HUES64 (cell line): ENCODE measurements at regions not wholly inside any gene's neighbourhood (a gene's known extent, or its start where the extent isn't known, plus 50 kb on each side); places are given as distances from the start of the nearest gene placed in this dataset.

Source experiments
- H3K27ac ChIP-seq: 2 replicates; pipeline ENCODE4 v1.7.0; 2013; ENCODE audit warnings: low read depth, low read length, inconsistent platforms
- H3K27me3 ChIP-seq: 2 replicates; pipeline ENCODE4 v1.6.1; 2013; ENCODE audit warnings: mild to moderate bottlenecking, low read length; ENCODE audit not compliant: insufficient read depth
- H3K36me3 ChIP-seq: 2 replicates; pipeline ENCODE4 v1.6.1; 2013; ENCODE audit warnings: mild to moderate bottlenecking, low read length; ENCODE audit not compliant: insufficient read depth
- H3K4me1 ChIP-seq: 2 replicates; pipeline ENCODE4 v1.6.1; 2013; ENCODE audit warnings: mild to moderate bottlenecking, low read length, moderate library complexity; ENCODE audit not compliant: insufficient read depth
- H3K4me3 ChIP-seq: 2 replicates; pipeline ENCODE4 v1.5.1; 2013; ENCODE audit warnings: mild to moderate bottlenecking, low read length, moderate library complexity
- H3K9ac ChIP-seq: 2 replicates; pipeline ENCODE4 v1.6.1; 2013; ENCODE audit warnings: mild to moderate bottlenecking, low read depth, low read length
- H3K9me3 ChIP-seq: 2 replicates; pipeline ENCODE4 v1.6.1; 2013; ENCODE audit warnings: low read depth, low read length; ENCODE audit not compliant: insufficient read depth
- WGBS: fragments of 150-250, 120-280 bp; methylation state at CpG from one replicate; pipeline ENCODE4 v1.1.7; 2013; ENCODE audit warnings: missing lambda C conversion rate; 5-methylcytosine and 5-hydroxymethylcytosine counted together

DNA sequence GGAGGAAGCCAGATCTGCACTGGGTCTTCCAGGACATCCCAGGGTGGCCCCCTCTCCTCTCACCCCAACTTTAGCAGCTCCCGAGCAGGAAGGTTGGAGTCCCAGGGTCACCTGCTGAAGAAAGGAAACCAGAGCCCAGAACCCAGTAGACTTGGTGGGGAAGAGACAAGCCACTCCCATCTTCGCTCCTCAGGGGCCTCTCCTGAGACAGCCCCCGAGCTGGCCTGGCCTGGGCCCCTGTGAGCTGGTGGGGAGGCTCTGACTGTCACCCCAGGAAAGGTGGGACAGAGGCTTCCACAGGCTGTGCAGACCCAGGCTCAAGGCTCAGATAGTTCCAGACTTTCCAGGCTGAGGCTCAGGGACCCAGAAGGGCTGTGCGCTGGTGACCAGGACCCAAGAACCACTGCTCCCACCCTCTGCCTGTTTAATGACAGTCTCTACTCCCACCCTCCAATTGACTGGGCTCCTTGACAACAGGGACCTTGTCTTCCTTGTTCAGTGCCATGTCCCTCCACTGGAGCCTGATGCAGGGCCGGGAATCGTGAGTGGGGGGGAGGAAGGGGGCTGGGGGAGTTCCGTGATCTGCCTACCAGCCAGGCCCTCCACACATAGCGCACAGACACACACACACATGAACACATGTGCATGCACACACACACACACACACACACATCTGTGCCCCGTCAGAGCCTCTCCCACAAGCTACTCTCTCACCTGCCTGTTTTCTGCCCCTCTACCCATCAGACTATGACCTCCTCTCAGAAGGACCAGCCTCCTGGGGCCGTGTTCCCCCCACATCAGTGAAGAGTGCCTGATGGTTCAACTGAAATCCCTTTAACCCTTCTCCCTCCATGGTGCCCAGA is 401.2 kb downstream of the MATN1 start:
- H3K27me3 ChIP-seq, result no peaks in the 10 kb centered on the region
- no peaks in the 10 kb centered on the region for H3K36me3 ChIP-seq
- WGBS, result 92% methylated on average over 7 of the region's 10 CpGs
- no peaks in the 10 kb centered on the region for H3K9me3 ChIP-seq
- no peak overlapping the region for H3K27ac ChIP-seq
- no peaks in the 10 kb centered on the region for H3K4me1 ChIP-seq
- no peak overlapping the region for H3K9ac ChIP-seq
- no peak overlapping the region for H3K4me3 ChIP-seq

- Histone ChIP-seq H3K9me3 (no peaks in the 10 kb centered on the region), H3K9ac (no peak overlapping the region), H3K27me3 (no peaks in the 10 kb centered on the region), H3K4me1 (no peaks in the 10 kb centered on the region), H3K4me3 (no peak overlapping the region), H3K27ac (no peak overlapping the region), H3K36me3 (no peaks in the 10 kb centered on the region)
- WGBS, result 85% methylated on average over 13 of the region's 13 CpGs
Observed at GRCh38 chr1:30321246-30321910, 402.0 kb downstream of the MATN1 start.

DNA sequence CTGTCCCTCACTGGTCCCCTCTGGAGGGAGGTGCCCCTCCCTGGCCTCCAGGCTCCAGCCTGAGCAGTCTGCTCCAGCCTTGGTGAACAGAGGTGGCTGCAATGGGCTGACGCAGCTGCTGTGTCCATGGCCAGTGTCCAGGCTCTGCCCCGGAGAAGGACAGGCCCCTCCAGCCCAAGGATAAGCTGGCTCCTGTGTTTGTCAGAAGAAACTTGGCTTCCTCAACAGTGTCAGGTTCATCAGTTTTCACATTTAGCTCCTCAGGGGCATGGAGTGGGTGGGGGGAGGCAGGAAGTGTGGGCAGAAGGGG is 402.8 kb downstream of the MATN1 start:
- H3K36me3 ChIP-seq, result no peaks in the 10 kb centered on the region
- WGBS, result 87% methylated on average over 2 of the region's 2 CpGs
- H3K27ac ChIP-seq, result no peak overlapping the region
- no peaks in the 10 kb centered on the region for H3K9me3 ChIP-seq
- H3K9ac ChIP-seq, result no peak overlapping the region
- H3K4me3 ChIP-seq, result no peak overlapping the region
- no peaks in the 10 kb centered on the region for H3K27me3 ChIP-seq
- H3K4me1 ChIP-seq, result no peaks in the 10 kb centered on the region

DNA sequence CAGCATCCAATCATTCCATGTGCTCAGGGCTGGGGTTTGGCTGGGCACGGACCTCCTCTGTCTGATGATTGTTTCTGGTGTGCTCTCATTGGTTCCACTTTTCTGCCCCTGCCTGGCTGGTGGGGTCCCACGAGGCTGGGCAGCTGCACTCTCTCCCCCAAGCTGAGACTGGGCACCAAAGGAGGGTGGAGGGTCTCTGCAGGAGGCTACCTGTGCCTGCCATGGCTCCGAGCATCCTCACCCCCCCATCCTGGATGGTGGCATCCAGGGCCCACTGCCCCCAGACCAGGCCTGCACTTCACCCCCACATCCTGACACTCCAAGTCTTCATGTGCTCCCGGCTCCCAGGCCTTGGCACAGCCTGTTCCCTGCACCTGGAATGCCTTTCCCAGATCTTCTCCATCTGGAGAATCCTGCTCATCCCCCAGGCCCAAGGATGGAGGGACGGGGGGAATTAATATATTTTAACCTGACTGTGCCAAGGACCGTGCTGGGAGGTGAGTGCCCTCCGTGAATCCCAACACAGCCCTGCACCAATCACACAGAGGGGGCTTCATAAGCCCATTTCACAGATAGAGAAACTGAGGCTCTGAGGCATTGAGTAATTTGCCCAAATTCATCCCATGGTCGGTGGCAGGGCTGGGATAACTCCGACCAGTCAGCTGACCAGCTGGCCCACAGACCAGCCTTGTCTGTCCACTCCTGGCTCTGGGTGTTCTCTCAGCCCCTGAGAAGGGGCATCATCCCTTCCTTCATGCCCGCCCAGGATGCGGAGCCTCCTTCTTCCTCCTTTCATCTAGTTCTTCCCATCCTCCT is 403.4 kb downstream of the MATN1 start:
- Histone ChIP-seq H3K4me3 (no peak overlapping the region), H3K9ac (no peak overlapping the region), H3K4me1 (no peaks in the 10 kb centered on the region), H3K9me3 (no peaks in the 10 kb centered on the region), H3K27me3 (no peaks in the 10 kb centered on the region), H3K36me3 (no peaks in the 10 kb centered on the region), H3K27ac (no peak overlapping the region)
- WGBS, result 91% methylated on average over 11 of the region's 11 CpGs

DNA sequence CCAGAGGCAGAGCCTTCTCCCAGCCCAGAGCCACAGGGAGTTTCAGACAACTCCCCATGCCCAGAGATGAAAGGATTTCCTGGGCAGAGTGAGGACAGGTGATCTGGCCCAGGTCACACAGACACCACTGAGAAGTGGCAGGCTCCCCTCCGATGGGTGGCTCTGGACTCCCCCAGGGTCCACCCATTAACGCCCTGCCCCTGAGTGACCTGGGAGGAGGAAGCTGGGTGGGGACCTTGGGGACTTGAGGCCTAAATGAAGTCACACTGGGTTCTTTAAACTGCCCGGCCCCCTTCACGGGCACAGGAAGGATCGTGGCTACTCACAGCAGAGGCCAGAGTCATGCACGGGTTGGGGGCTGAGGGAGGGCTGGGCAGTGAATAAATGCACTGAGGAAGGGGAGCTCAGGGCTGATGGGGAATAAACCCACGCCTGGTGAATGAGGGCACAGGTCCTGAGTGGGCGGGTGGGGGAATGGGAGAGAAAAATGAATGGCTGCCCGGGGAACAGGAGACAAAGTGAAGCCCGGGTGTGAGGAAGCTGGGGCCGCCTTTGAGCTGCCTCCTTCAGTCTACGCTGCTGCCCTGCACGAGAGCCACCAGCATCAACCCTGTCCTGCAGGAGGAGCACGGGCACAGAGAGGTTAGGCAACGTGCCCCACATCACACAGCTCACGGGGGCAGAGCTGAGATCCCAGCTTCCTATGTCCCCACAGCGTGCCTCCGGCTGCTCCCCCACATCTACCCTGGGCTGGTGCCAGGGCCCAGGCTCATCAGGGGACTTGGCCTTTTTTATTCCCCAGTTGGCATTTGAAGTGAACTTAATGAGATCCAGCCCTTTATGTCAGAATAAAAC is 404.3 kb downstream of the MATN1 start:
- H3K9ac ChIP-seq, result no peak overlapping the region
- no peaks in the 10 kb centered on the region for H3K9me3 ChIP-seq
- H3K36me3 ChIP-seq, result no peaks in the 10 kb centered on the region
- WGBS, result 87% methylated on average over 18 of the region's 18 CpGs
- no peak overlapping the region for H3K27ac ChIP-seq
- no peaks in the 10 kb centered on the region for H3K27me3 ChIP-seq
- H3K4me3 ChIP-seq, result no peak overlapping the region
- no peaks in the 10 kb centered on the region for H3K4me1 ChIP-seq

- Histone ChIP-seq H3K27ac (no peak overlapping the region), H3K4me1 (no peaks in the 10 kb centered on the region)
Observed at GRCh38 chr1:30318413-30318812, 405.0 kb downstream of the MATN1 start.

GRCh38 chr1:30317921-30318320 is 405.5 kb downstream of the MATN1 start:
- Histone ChIP-seq H3K27me3 (no peaks in the 10 kb centered on the region), H3K9me3 (no peaks in the 10 kb centered on the region), H3K9ac (no peak overlapping the region), H3K36me3 (no peaks in the 10 kb centered on the region), H3K4me1 (no peaks in the 10 kb centered on the region), H3K27ac (no peak overlapping the region), H3K4me3 (no peak overlapping the region)
- 81% methylated on average over 8 of the region's 8 CpGs for WGBS

More at GRCh38 chr1:30318413-30318812, 405.0 kb downstream of the MATN1 start:
- Histone ChIP-seq H3K9ac (no peak overlapping the region), H3K36me3 (no peaks in the 10 kb centered on the region), H3K27me3 (no peaks in the 10 kb centered on the region), H3K9me3 (no peaks in the 10 kb centered on the region), H3K4me3 (no peak overlapping the region)
- WGBS, result 63% methylated on average over 8 of the region's 8 CpGs

DNA sequence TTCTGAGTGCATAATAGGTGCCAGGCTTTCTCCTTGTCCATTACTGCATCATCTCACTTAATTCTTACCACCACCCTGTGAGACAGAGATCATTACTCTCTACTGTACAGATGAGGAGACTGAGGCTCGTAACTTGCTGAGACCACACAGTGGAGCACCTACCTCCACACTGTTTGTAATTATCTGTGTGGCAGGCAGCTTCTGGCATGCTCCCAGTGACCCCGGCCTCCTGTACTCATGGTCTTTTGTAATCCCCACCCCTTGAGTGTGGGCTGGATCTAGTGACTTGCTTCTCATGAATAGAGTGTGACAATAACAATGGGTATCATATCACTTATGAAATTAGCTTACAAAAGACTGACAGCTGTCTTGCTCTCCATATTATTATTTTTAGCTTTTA is 407.3 kb downstream of the MATN1 start:
- H3K9ac ChIP-seq, result no peak overlapping the region
- H3K27me3 ChIP-seq, result no peaks in the 10 kb centered on the region
- H3K4me3 ChIP-seq, result no peak overlapping the region
- no peak overlapping the region for H3K27ac ChIP-seq
- no peaks in the 10 kb centered on the region for H3K36me3 ChIP-seq
- H3K9me3 ChIP-seq, result no peaks in the 10 kb centered on the region
- 83% methylated on average over 2 of the region's 2 CpGs for WGBS
- no peaks in the 10 kb centered on the region for H3K4me1 ChIP-seq

GRCh38 chr1:30315185-30315960 is 408.0 kb downstream of the MATN1 start:
- no peak overlapping the region for H3K27ac ChIP-seq
- H3K9ac ChIP-seq, result no peak overlapping the region
- H3K9me3 ChIP-seq, result no peaks in the 10 kb centered on the region
- WGBS, result 86% methylated on average over 4 of the region's 4 CpGs
- H3K4me3 ChIP-seq, result no peak overlapping the region
- H3K36me3 ChIP-seq, result no peaks in the 10 kb centered on the region
- H3K4me1 ChIP-seq, result no peaks in the 10 kb centered on the region
- no peaks in the 10 kb centered on the region for H3K27me3 ChIP-seq

DNA sequence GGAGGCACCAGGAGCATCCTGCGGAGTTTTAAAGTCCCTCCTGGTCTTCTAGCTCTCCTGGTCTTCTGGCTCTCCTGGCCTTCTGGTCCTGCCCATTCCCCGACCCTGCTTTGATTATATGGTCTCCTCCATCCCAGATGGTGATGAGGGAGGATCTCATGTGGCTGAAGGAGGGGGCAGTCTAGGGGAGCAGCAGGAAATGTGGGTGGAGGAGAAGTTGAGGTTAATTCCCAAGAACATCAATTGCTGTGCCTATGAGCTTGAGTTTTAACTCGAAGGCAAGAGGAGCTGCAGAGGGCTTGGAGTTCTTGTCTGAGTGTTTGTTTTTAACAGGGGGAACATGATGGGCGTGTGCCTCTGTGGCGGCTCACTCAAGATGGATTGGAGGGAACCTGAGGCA is 408.8 kb downstream of the MATN1 start:
- Histone ChIP-seq H3K27ac (no peak overlapping the region), H3K4me3 (no peak overlapping the region), H3K9me3 (no peaks in the 10 kb centered on the region), H3K27me3 (no peaks in the 10 kb centered on the region), H3K4me1 (no peaks in the 10 kb centered on the region), H3K9ac (no peak overlapping the region), H3K36me3 (no peaks in the 10 kb centered on the region)
- WGBS, result 83% methylated on average over 5 of the region's 5 CpGs
